ENCODE measurements at regions not wholly inside any gene's neighbourhood (a gene's known extent, or its start where the extent isn't known, plus 50 kb on each side); places are given as distances from the start of the nearest gene placed in this dataset.

- Histone ChIP-seq H3K4me3 (ENCODE audit: low read depth, low read length) (no peak overlapping the region), H3K9me3 (ENCODE audit: severe bottlenecking) (no peaks in the 10 kb centered on the region), H3K27me3 (ENCODE audit: insufficient read depth, low read depth, severe bottlenecking) (no peaks in the 10 kb centered on the region), H3K36me3 (no peaks in the 10 kb centered on the region), H3K27ac (no peak overlapping the region)
- DNase-seq = no peak
- TF ChIP-seq CTCF (IDR thresholded peaks at IDR 0.05; ENCODE audit: low read depth, low read length) = no peak
These were observed 383.9 kb upstream of the CHORDC1 start for GRCh38 chr11:90606721-90607120.

GRCh38 chr11:90601261-90601660 is 378.4 kb upstream of the CHORDC1 start:
- no peak for TF ChIP-seq CTCF (IDR thresholded peaks at IDR 0.05; ENCODE audit: low read depth, low read length)
- H3K4me3 ChIP-seq (ENCODE audit: low read depth, low read length) = no peak overlapping the region
- no peaks in the 10 kb centered on the region for H3K9me3 ChIP-seq (ENCODE audit: severe bottlenecking)
- DNase-seq = no peak
- H3K36me3 ChIP-seq = no peaks in the 10 kb centered on the region
- no peak overlapping the region for H3K27ac ChIP-seq
- H3K27me3 ChIP-seq (ENCODE audit: insufficient read depth, low read depth, severe bottlenecking) = no peaks in the 10 kb centered on the region

- Histone ChIP-seq H3K36me3 (no peaks in the 10 kb centered on the region), H3K27me3 (ENCODE audit: insufficient read depth, low read depth, severe bottlenecking) (no peaks in the 10 kb centered on the region), H3K4me3 (ENCODE audit: low read depth, low read length) (no peak overlapping the region), H3K27ac (no peak overlapping the region), H3K9me3 (ENCODE audit: severe bottlenecking) (peaks cover 3% of the 10 kb centered on the region)
- TF ChIP-seq CTCF (IDR thresholded peaks at IDR 0.05; ENCODE audit: low read depth, low read length) = no peak
- DNase-seq = no peak
These were observed 371.8 kb upstream of the CHORDC1 start for GRCh38 chr11:90594658-90595057.

DNA sequence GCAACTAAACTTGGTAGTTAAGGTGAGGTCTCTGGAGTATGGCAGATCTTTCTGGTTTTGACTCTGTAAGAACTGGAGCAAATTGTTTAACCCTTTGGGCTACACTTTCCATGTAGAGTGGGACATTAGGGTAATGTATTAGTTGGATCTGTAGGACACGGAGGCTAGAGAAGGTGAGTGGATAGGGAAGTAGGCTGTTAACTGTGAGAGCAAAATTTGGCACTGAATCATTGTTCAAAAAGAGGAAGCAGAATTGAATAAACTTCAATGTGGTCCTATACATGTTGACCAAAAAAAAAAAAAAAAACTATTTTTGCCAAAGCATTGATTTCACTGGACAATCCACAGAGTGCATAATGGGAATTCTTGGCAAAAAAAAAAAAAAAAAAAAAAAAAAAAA is 370.2 kb upstream of the CHORDC1 start:
- TF ChIP-seq CTCF (IDR thresholded peaks at IDR 0.05; ENCODE audit: low read depth, low read length) = no peak
- no peaks in the 10 kb centered on the region for H3K36me3 ChIP-seq
- peaks cover 3% of the 10 kb centered on the region for H3K9me3 ChIP-seq (ENCODE audit: severe bottlenecking)
- no peak overlapping the region for H3K27ac ChIP-seq
- no peak for DNase-seq
- H3K4me3 ChIP-seq (ENCODE audit: low read depth, low read length) = no peak overlapping the region
- H3K27me3 ChIP-seq (ENCODE audit: insufficient read depth, low read depth, severe bottlenecking) = no peaks in the 10 kb centered on the region

GRCh38 chr11:90590286-90590685 is 367.4 kb upstream of the CHORDC1 start:
- Histone ChIP-seq H3K9me3 (ENCODE audit: severe bottlenecking) (peaks cover 3% of the 10 kb centered on the region), H3K27me3 (ENCODE audit: insufficient read depth, low read depth, severe bottlenecking) (no peaks in the 10 kb centered on the region), H3K27ac (no peak overlapping the region), H3K36me3 (no peaks in the 10 kb centered on the region), H3K4me3 (ENCODE audit: low read depth, low read length) (no peak overlapping the region)
- DNase-seq = no peak
- no peak for TF ChIP-seq CTCF (IDR thresholded peaks at IDR 0.05; ENCODE audit: low read depth, low read length)

DNA sequence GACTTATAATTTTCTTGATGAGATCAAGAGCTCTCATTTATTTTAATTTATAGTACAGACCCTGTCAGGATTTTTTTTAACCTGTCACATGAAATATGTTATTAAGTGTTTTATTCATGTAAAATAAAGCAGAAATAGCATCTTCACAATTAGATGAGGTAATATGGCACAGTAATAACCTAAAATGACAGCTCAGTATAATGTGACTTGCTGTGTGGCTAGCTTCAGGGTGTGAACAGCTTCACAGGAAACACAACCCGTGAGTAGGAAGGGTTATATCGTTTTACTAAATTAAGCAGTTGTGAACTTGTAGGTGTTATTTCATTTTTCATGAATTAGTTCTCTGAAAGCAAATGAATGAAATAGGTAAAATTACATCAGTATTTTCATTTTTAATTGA is 366.9 kb upstream of the CHORDC1 start:
- no peak for DNase-seq

More for the DNA sequence above, 366.9 kb upstream of the CHORDC1 start:
- no peaks in the 10 kb centered on the region for H3K36me3 ChIP-seq
- H3K9me3 ChIP-seq (ENCODE audit: severe bottlenecking) = peaks cover 3% of the 10 kb centered on the region
- no peak for TF ChIP-seq CTCF (IDR thresholded peaks at IDR 0.05; ENCODE audit: low read depth, low read length)
- no peak overlapping the region for H3K27ac ChIP-seq
- no peak overlapping the region for H3K4me3 ChIP-seq (ENCODE audit: low read depth, low read length)
- no peaks in the 10 kb centered on the region for H3K27me3 ChIP-seq (ENCODE audit: insufficient read depth, low read depth, severe bottlenecking)

All from WERI-Rb-1 (cell line).